ENCODE measurements at regions not wholly inside any gene's neighbourhood (a gene's known extent, or its start where the extent isn't known, plus 50 kb on each side); places are given as distances from the start of the nearest gene placed in this dataset.

DNA sequence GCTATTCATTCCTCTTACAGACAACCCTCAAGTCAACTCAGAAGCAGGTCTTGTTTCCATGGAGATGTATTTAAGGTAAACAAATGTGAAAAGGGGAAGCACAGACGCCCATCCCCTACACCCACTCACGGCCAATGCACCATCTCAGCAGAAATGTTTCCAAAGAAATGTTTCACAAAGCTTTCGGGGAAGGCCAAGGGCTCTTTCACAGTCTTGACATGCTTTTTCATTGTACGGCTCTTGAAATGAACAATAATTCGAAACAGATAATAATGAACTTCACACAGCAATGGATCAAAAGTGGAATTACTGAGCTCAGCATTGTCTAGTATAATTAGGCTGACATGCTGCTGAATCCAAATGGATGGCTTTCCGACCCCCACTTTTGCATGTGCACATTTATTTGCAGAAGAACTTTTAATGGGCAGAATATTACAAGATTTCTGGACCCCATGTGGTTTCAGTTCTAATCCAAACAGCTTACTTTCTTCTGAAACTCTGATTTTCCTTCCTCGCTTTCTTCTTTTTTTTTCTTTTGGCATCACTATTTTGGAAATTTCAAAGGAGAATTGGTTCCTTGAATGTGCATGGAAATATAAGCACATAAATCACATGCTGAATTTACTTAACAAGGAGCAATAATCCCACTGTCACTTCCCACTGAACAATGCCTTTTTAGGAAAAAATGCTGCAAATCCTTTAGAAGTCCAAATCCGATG lies 160.9 kb downstream of the SMIM20 start:
- POLR2A ChIA-PET = no interaction called here
- TF ChIP-seq, protein P1, sequence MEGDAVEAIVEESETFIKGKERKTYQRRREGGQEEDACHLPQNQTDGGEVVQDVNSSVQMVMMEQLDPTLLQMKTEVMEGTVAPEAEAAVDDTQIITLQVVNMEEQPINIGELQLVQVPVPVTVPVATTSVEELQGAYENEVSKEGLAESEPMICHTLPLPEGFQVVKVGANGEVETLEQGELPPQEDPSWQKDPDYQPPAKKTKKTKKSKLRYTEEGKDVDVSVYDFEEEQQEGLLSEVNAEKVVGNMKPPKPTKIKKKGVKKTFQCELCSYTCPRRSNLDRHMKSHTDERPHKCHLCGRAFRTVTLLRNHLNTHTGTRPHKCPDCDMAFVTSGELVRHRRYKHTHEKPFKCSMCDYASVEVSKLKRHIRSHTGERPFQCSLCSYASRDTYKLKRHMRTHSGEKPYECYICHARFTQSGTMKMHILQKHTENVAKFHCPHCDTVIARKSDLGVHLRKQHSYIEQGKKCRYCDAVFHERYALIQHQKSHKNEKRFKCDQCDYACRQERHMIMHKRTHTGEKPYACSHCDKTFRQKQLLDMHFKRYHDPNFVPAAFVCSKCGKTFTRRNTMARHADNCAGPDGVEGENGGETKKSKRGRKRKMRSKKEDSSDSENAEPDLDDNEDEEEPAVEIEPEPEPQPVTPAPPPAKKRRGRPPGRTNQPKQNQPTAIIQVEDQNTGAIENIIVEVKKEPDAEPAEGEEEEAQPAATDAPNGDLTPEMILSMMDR (IDR thresholded peaks at IDR 0.05; ENCODE audit: insufficient read depth, low read depth, low read length) = no peak
- Histone ChIP-seq H3K27me3 (ENCODE audit: control insufficient read depth, insufficient read depth, low read length) (peaks cover 5% of the 10 kb centered on the region; the same call in 1 of the 2 replicates), H3K36me3 (ENCODE audit: control insufficient read depth, insufficient read depth, low read length) (no peaks in the 10 kb centered on the region), H3K4me3 (ENCODE audit: low read depth, low read length) (no peak overlapping the region)
- CTCF ChIA-PET = interaction anchor here (0.6 to 2.1 kb wide), 4 partner anchors 9 to 253 kb away, joined by 4 to 5 read pairs (median 5); no protein-coding TSS in a partner anchor
- DNase-seq (ENCODE audit: low read depth) = no peak

DNA sequence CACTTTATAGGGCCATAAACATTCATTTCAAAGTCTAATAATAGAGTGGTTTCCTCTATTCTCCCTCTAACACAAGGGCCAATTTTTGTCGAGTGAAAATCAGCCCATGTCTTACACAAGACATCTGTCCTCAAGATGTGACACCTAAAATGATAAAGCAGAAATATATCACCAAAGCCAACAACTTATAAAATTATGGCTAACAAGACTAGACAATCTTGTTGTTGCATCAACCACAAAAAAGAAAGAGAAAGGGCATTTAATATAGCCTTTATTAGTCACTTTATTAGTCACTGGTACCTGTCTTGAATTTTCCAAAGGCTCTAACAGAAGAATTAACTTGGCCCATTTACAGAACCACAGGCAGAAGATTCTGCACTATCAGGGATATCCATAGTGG lies 161.6 kb downstream of the SMIM20 start:
- Histone ChIP-seq H3K27me3 (ENCODE audit: control insufficient read depth, insufficient read depth, low read length) (peaks cover 5% of the 10 kb centered on the region), H3K36me3 (ENCODE audit: control insufficient read depth, insufficient read depth, low read length) (no peaks in the 10 kb centered on the region), H3K4me3 (ENCODE audit: low read depth, low read length) (no peak overlapping the region)
- no peak for DNase-seq (ENCODE audit: low read depth)
- TF ChIP-seq, protein P1 (IDR thresholded peaks at IDR 0.05; ENCODE audit: insufficient read depth, low read depth, low read length) = no peak
- ChIA-PET CTCF (interaction anchor here (1.1 to 2.1 kb wide), 4 partner anchors 8 to 253 kb away, joined by 3 to 5 read pairs (median 5); no protein-coding TSS in a partner anchor), POLR2A (no interaction called here)

DNA sequence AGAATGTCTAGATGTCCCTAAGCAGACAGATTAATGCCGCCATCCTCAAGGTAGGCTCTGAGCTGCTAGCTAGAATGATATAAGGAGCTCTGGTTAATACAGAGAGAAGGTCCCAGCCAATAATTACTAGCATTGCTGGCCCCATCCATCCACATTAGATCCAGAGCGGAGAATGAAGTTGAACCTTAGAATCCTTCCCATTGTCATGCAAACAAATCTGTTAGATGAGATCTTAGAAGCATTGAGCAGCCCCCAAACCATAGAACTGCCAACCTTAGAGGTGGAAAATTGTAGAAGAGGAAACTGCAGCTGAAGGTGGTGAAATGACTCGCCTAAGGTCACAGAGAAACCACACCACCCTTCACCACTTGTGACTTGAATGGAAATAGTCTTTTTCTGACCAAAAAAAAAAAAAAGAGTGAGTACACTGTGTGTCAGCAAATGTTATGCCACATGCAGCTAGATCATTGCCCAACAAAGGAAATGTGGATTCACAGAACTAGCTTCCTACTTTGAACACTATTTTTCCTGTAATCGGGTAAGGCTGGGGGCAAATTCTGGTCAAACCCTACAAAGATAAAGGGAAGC lies 162.1 kb downstream of the SMIM20 start:
- no peak for DNase-seq (ENCODE audit: low read depth)
- TF ChIP-seq, protein P1 (IDR thresholded peaks at IDR 0.05; ENCODE audit: insufficient read depth, low read depth, low read length) = no peak
- Histone ChIP-seq H3K36me3 (ENCODE audit: control insufficient read depth, insufficient read depth, low read length) (no peaks in the 10 kb centered on the region), H3K27me3 (ENCODE audit: control insufficient read depth, insufficient read depth, low read length) (peaks cover 7% of the 10 kb centered on the region), H3K4me3 (ENCODE audit: low read depth, low read length) (no peak overlapping the region)
- ChIA-PET CTCF (interaction anchor here (1.1 to 2.1 kb wide), 3 partner anchors 9 to 252 kb away, joined by 3 to 5 read pairs (median 5); no protein-coding TSS in a partner anchor), POLR2A (no interaction called here)

DNA sequence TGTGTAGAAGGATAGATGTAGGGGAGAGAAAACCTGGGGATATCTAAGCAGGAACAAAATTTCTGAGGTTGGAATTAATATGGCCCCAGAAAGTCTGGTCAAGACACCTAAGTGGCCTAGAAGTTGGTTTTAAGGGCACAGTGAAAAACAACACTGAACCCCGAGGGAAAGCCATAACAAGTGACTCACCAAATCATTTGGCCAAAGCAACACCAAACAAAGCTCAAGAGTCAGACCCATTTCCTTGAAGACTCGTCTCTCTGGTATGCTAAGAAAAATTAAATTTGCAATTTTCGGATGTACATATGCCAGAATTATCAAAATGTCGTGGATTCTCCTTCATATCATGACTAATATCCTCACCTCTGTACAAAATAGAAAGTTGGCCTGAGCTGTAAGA lies 162.9 kb downstream of the SMIM20 start:
- CTCF ChIA-PET = interaction anchor here (1.2 kb wide), 1 partner anchor 47 kb away, joined by 4 read pairs; no protein-coding TSS in a partner anchor

DNA sequence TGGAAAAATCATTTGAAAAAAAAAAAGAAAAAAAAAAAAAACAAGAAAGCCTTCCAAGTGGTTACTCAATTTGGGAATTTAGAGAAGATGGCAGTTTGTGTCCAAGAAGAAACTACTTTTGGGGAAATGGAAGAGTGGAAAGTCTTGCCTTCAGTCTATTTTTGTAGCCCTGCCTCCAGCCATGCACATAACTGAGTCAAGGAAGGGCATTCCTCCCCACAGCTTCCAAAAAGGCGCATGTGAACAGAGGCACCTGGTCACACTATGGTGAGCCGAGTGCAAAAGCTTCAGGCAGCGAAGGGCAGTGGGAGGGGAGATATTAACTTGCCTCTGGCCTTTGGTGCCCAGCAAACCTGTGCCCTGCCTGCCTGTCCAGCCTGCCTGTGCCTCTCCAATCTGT lies 163.7 kb downstream of the SMIM20 start:
- CTCF ChIA-PET = interaction anchor here (1.2 kb wide), 2 partner anchors 48 to 253 kb away, joined by 3 to 4 read pairs; no protein-coding TSS in a partner anchor
- no peak overlapping the region for H3K4me3 ChIP-seq (ENCODE audit: low read depth, low read length)
- H3K27me3 ChIP-seq (ENCODE audit: control insufficient read depth, insufficient read depth, low read length) = peaks cover 11% of the 10 kb centered on the region
- H3K36me3 ChIP-seq (ENCODE audit: control insufficient read depth, insufficient read depth, low read length) = no peaks in the 10 kb centered on the region
- POLR2A ChIA-PET = no interaction called here
- DNase-seq (ENCODE audit: low read depth) = no peak
- TF ChIP-seq, protein P1 (IDR thresholded peaks at IDR 0.05; ENCODE audit: insufficient read depth, low read depth, low read length) = no peak

More for the DNA sequence above, 162.9 kb downstream of the SMIM20 start:
- H3K4me3 ChIP-seq (ENCODE audit: low read depth, low read length) = no peak overlapping the region
- TF ChIP-seq, protein P1 (IDR thresholded peaks at IDR 0.05; ENCODE audit: insufficient read depth, low read depth, low read length) = no peak
- H3K27me3 ChIP-seq (ENCODE audit: control insufficient read depth, insufficient read depth, low read length) = peaks cover 10% of the 10 kb centered on the region
- H3K36me3 ChIP-seq (ENCODE audit: control insufficient read depth, insufficient read depth, low read length) = no peaks in the 10 kb centered on the region
- DNase-seq (ENCODE audit: low read depth) = no peak
- POLR2A ChIA-PET = no interaction called here
